ENCODE measurements at regions not wholly inside any gene's neighbourhood (a gene's known extent, or its start where the extent isn't known, plus 50 kb on each side); places are given as distances from the start of the nearest gene placed in this dataset. TPM values are rescaled to one million over a fixed set of nuclear protein-coding genes. Genes with fewer than 3 reads are reported as not detected.

Small RNA genes lying in the stretch of these regions (microRNA-seq; reads per million reads assigned to microRNA genes)
- gene MIR4277 (ENCODE audit: borderline replicate concordance) = not detected

Small RNA genes lying in the stretch of these regions (small RNA-seq; reads per million reads assigned to genes)
- gene AC091849.1 = not detected
- not detected for gene MIR4277

Measured in OCI-LY7 (cell line).